K562 (cell line): ENCODE measurements at regions not wholly inside any gene's neighbourhood (a gene's known extent, or its start where the extent isn't known, plus 50 kb on each side); places are given as distances from the start of the nearest gene placed in this dataset.

ENCODE experiments used
- CBX2 ChIP-seq: fragments of 200-600 bp; sonication (generic); IDR thresholded peaks from one replicate; pipeline ENCODE4 v1.6.1; 2012; ENCODE audit warnings: mild to moderate bottlenecking, low read length, inconsistent platforms; ENCODE audit not compliant: insufficient read depth, poor library complexity, severe bottlenecking
- EP400 ChIP-seq: fragments of 450-650 bp; IDR thresholded peaks from 2 replicates; pipeline ENCODE4 v1.6.1; 2017; ENCODE audit warnings: antibody characterized with exemption, mild to moderate bottlenecking, moderate library complexity
- RB1 ChIP-seq: fragments of 450-650 bp; IDR thresholded peaks from 2 replicates; pipeline ENCODE4 v1.6.1; 2017; ENCODE audit warnings: low read depth, mild to moderate bottlenecking
- RBFOX2 ChIP-seq: fragments of 200-400 bp; formaldehyde crosslinking; IDR thresholded peaks from 2 replicates; pipeline ENCODE4 v1.6.1; 2017; ENCODE audit warnings: low read depth, mild to moderate bottlenecking, low read length, moderate library complexity
- SIN3B ChIP-seq: fragments of 450-650 bp; IDR thresholded peaks from 2 replicates; pipeline ENCODE4 v1.6.1; 2017; ENCODE audit warnings: low read depth, mild to moderate bottlenecking, moderate library complexity
- SMAD2 ChIP-seq: fragments of 150-350 bp; IDR thresholded peaks from 2 replicates; pipeline ENCODE4 v1.6.1; 2014; ENCODE audit warnings: low read depth, mild to moderate bottlenecking, low read length
- ZNF436 ChIP-seq: fragments of 250-450, 450-650 bp; sonication (Bioruptor Pico); formaldehyde crosslinking; IDR thresholded peaks from 2 replicates; pipeline ENCODE4 v1.7.0; 2020; ENCODE audit warnings: mild to moderate bottlenecking
- TF ChIP-seq, protein P1 (sequence below): fragments of 450-650 bp; IDR thresholded peaks from 2 replicates; pipeline ENCODE4 v1.6.1; 2016; ENCODE audit warnings: low read depth

DNA sequence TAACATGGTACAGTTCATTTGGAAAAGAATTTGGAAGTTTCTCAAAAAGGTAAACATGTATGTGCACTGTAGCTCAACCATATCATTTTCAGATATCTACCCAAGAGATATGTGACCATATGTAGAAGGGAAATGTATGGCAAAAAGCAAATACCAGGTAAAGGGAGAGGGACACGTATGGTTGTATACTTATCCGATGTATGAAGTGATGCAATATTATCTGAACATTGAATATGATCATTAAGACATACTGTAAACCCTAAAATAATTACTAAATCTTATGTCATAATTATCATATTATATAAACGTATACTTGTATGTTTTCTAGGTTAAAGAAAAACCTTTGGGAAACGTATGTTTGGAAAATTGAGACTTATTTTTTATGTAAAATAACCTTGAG is 367.5 kb upstream of the KCND2 start (continued):
- TF ChIP-seq SIN3B, result no peak
- TF ChIP-seq RB1, result no peak
- TF ChIP-seq SMAD2, result no peak
- TF ChIP-seq CBX2, result no peak
- TF ChIP-seq EP400, result peak; percentile 42; the same call in 1 of the 2 replicates
- peak; percentile 57; the same call in 1 of the 2 replicates for TF ChIP-seq RBFOX2
- TF ChIP-seq ZNF436 (CRISPR knock-in tag), result no peak
- TF ChIP-seq, protein P1, sequence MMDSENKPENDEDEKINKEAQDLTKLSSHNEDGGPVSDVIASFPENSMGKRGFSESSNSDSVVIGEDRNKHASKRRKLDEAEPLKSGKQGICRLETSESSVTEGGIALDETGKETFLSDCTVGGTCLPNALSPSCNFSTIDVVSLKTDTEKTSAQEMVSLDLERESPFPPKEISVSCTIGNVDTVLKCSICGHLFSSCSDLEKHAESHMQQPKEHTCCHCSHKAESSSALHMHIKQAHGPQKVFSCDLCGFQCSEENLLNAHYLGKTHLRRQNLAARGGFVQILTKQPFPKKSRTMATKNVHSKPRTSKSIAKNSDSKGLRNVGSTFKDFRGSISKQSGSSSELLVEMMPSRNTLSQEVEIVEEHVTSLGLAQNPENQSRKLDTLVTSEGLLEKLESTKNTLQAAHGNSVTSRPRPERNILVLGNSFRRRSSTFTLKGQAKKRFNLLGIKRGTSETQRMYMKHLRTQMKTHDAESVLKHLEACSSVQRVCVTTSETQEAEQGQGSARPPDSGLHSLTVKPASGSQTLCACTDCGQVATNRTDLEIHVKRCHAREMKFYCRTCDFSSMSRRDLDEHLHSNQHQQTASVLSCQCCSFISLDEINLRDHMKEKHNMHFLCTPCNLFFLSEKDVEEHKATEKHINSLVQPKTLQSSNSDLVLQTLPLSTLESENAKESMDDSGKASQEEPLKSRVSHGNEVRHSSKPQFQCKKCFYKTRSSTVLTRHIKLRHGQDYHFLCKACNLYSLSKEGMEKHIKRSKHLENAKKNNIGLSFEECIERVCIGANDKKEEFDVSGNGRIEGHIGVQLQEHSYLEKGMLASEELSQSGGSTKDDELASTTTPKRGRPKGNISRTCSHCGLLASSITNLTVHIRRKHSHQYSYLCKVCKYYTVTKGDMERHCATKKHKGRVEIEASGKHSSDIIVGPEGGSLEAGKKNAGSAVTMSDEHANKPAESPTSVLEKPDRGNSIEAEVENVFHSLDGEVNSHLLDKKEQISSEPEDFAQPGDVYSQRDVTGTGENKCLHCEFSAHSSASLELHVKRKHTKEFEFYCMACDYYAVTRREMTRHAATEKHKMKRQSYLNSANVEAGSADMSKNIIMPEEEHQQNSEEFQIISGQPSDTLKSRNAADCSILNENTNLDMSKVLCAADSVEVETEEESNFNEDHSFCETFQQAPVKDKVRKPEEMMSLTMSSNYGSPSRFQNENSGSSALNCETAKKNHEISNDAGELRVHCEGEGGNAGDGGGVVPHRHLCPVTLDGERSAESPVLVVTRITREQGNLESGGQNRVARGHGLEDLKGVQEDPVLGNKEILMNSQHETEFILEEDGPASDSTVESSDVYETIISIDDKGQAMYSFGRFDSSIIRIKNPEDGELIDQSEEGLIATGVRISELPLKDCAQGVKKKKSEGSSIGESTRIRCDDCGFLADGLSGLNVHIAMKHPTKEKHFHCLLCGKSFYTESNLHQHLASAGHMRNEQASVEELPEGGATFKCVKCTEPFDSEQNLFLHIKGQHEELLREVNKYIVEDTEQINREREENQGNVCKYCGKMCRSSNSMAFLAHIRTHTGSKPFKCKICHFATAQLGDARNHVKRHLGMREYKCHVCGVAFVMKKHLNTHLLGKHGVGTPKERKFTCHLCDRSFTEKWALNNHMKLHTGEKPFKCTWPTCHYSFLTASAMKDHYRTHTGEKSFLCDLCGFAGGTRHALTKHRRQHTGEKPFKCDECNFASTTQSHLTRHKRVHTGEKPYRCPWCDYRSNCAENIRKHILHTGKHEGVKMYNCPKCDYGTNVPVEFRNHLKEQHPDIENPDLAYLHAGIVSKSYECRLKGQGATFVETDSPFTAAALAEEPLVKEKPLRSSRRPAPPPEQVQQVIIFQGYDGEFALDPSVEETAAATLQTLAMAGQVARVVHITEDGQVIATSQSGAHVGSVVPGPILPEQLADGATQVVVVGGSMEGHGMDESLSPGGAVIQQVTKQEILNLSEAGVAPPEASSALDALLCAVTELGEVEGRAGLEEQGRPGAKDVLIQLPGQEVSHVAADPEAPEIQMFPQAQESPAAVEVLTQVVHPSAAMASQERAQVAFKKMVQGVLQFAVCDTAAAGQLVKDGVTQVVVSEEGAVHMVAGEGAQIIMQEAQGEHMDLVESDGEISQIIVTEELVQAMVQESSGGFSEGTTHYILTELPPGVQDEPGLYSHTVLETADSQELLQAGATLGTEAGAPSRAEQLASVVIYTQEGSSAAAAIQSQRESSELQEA, result no peak
